T-cell (primary cell): ENCODE measurements at regions not wholly inside any gene's neighbourhood (a gene's known extent, or its start where the extent isn't known, plus 50 kb on each side); places are given as distances from the start of the nearest gene placed in this dataset.
"Not testable (repeated sequence)": the region's sequence is repeated elsewhere in the genome, so short reads cannot be mapped to it uniquely, and the experiment has no call there.

Experiments used
- ATAC-seq, 4 experiments: fragments of 200-7000 bp in 3 of 4; fragments of 150-1000 bp in 1 of 4; cut with Tn5 transposase; replicated peaks in 1 of 4; 1 replicate in 3 of 4; 2 replicates in 1 of 4; pipeline ENCODE4 v1.10.0; 2021; ENCODE audit warnings: moderate library complexity in 3 of 4, mild to moderate bottlenecking in 2 of 4, moderate number of reproducible peaks in 1 of 4
- CTCF ChIA-PET, 2 donors: fragments of 300-600 bp; sonication (Branson Sonifier 250); formaldehyde crosslinking; loops; one replicate each; lab custom pipeline; 2022; ENCODE audit warnings: antibody characterized with exemption in 2 of 2; lab: Charles Lee
- POLR2A ChIA-PET, 2 donors: fragments of 300-600 bp; sonication (Branson Sonifier 250); formaldehyde crosslinking; loops; one replicate each; lab custom pipeline; 2022; ENCODE audit warnings: antibody characterized with exemption in 2 of 2; lab: Charles Lee
- DNase-seq, 35 experiments: peaks; one replicate each; pipeline versions ENCODE4 v3.0.0 to v3.0.0-alpha.2; 2013 to 2023
- H3K27ac ChIP-seq: one replicate; pipeline ENCODE4 v1.5.1; 2013; ENCODE audit warnings: low read length
- H3K27me3 ChIP-seq, 2 experiments: replicated peaks in 1 of 2; 1 replicate in 1 of 2; 2 replicates in 1 of 2; pipeline versions ENCODE4 v1.6.1 to v1.7.0; 2013; ENCODE audit warnings: low read length in 1 of 2, mixed read lengths in 1 of 2; ENCODE audit not compliant: control insufficient read depth in 2 of 2, insufficient read depth in 2 of 2; ENCODE audit errors: extremely low read depth in 1 of 2
- H3K36me3 ChIP-seq, 2 donors: 1 replicate in 1 of 2; 2 replicates in 1 of 2; pipeline versions ENCODE4 v1.6.1 to v1.7.0; 2013; ENCODE audit warnings: low read length in 1 of 2; ENCODE audit not compliant: control insufficient read depth in 2 of 2, insufficient read depth in 1 of 2; ENCODE audit errors: extremely low read depth in 1 of 2
- H3K4me1 ChIP-seq, 2 experiments: 1 replicate in 1 of 2; 2 replicates in 1 of 2; pipeline versions ENCODE4 v1.6.1 to v1.7.0; 2013; ENCODE audit warnings: low read length in 2 of 2, mixed read lengths in 1 of 2; ENCODE audit not compliant: insufficient read depth in 2 of 2, control insufficient read depth in 1 of 2; ENCODE audit errors: extremely low read depth in 1 of 2
- H3K4me3 ChIP-seq, 2 donors: 1 replicate in 1 of 2; 2 replicates in 1 of 2; pipeline versions ENCODE4 v1.5.1 to v1.7.0; 2013; ENCODE audit warnings: mild to moderate bottlenecking in 2 of 2, low read length in 1 of 2, moderate library complexity in 1 of 2; ENCODE audit not compliant: control insufficient read depth in 1 of 2; ENCODE audit errors: extremely low read depth in 1 of 2
- H3K9me3 ChIP-seq: 2 replicates; pipeline ENCODE4 v1.7.0; 2013
- H3K27ac Mint-ChIP-seq, 2 donors: one replicate each; pipeline ENCODE4 v1.8.0; 2020 to 2021; ENCODE audit warnings: mild to moderate bottlenecking in 2 of 2, mixed read lengths in 2 of 2
- H3K27me3 Mint-ChIP-seq, 2 donors: one replicate each; pipeline ENCODE4 v1.8.0; 2021 to 2022; ENCODE audit warnings: mixed read lengths in 2 of 2
- H3K36me3 Mint-ChIP-seq: one replicate; pipeline ENCODE4 v1.8.0; 2021; ENCODE audit warnings: mixed read lengths
- H3K4me1 Mint-ChIP-seq, 3 donors: one replicate each; pipeline ENCODE4 v1.8.0; 2020 to 2022; ENCODE audit warnings: mixed read lengths in 3 of 3, mild to moderate bottlenecking in 1 of 3
- H3K4me3 Mint-ChIP-seq, 3 donors: one replicate each; pipeline ENCODE4 v1.8.0; 2020 to 2022; ENCODE audit warnings: mild to moderate bottlenecking in 3 of 3, mixed read lengths in 3 of 3, moderate library complexity in 3 of 3
- H3K9me3 Mint-ChIP-seq, 3 donors: one replicate each; pipeline ENCODE4 v1.8.0; 2020 to 2022; ENCODE audit warnings: mixed read lengths in 3 of 3
- WGBS: methylation state at CpG from one replicate; pipeline ENCODE4 v1.1.5; 2013; ENCODE audit warnings: missing lambda C conversion rate; ENCODE audit not compliant: insufficient coverage; 5-methylcytosine and 5-hydroxymethylcytosine counted together

DNA sequence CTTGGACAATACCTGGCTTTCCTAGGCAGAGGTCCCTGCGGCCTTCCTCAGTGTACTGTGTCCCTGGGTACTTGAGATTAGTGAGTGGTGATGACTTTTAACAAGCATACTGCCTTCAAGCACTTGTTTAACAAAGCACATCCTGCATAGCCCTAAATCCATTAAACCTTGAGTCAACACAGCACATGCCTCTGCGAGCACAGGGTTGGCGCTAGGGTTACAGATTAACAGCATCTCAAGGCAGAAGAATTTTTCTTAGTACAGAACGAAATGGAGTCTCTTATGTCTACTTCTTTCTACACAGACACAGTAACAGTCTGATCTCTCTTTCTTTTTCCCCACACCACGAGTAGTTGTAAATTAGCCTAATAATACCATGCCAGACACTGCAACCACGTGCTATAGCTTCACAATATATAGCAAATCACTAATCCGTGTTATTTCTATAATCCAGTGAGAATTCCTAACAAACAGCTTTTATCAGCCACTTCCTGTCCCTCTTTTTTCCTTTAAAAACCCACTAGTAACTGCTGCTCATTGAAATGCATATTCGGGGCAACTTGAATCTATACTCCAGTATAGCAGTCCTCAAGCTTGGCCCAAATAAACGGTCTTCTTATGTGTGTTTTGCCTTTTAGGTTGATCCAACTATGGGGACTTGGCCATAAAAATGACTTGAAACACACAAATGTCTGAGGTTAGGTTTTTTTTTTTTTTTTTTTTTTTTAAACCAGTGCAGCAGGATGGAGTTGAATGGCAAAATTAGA is 102.9 kb upstream of the MTLN start:
- POLR2A ChIA-PET, H3K27me3 Mint-ChIP-seq: not testable (repeated sequence)

DNA sequence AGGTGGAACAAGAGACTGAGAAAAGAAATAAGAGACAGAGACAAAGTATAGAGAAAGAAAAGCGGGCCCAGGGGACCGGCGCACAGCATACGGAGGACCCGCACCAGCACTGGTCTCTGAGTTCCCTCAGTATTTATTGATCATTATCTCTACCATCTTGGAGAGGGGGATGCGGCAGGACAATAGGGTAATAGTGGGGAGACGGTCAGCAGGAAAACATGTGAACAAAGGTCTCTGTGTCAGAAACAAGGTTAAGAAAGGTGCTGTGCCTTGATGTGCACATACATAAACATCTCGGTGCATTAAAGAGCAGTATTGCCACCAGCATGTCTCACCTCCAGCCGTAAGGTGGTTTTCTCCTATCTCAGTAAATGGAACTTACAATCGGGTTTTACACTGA is 102.1 kb upstream of the MTLN start:
- no CpG with 5 or more reads among the region's 10 CpGs for WGBS
- ATAC-seq, H3K36me3 ChIP-seq, POLR2A ChIA-PET, H3K4me3 ChIP-seq, H3K27me3 Mint-ChIP-seq, H3K4me1 ChIP-seq, H3K27ac Mint-ChIP-seq, H3K4me3 Mint-ChIP-seq, H3K9me3 Mint-ChIP-seq, CTCF ChIA-PET, H3K36me3 Mint-ChIP-seq, DNase-seq, H3K4me1 Mint-ChIP-seq, H3K27me3 ChIP-seq, H3K9me3 ChIP-seq, H3K27ac ChIP-seq: not testable (repeated sequence)

More for the DNA sequence above, 102.9 kb upstream of the MTLN start:
- H3K27ac Mint-ChIP-seq, ATAC-seq, H3K36me3 Mint-ChIP-seq, H3K9me3 Mint-ChIP-seq, H3K4me1 Mint-ChIP-seq, H3K4me1 ChIP-seq, H3K9me3 ChIP-seq, H3K4me3 Mint-ChIP-seq, H3K27me3 ChIP-seq, H3K36me3 ChIP-seq, H3K4me3 ChIP-seq, CTCF ChIA-PET, DNase-seq, H3K27ac ChIP-seq: not testable (repeated sequence)
- WGBS: no CpG with 5 or more reads among the region's 9 CpGs

DNA sequence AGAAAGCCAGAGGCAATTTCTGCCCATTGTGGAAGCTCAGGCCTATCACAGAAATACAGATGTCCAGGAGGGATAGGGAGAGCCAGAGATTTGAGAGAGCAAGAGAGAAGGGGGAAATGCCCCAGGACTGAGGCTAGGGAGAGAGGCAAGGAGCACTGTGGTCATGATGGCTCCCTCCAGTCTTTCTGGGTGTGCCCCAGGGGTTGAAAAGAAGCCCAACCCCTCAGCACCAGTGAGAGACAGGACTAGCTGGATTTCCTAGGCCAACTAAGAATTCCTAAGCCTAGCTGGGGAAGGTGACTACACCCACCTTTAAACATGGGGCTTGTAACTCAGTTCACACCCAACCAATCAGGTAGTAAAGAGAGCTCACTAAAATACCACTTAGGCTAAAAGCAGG is 100.7 kb upstream of the MTLN start:
- CTCF ChIA-PET, POLR2A ChIA-PET, DNase-seq, H3K27me3 ChIP-seq, H3K4me3 ChIP-seq, H3K4me3 Mint-ChIP-seq, H3K4me1 Mint-ChIP-seq, ATAC-seq, H3K9me3 ChIP-seq, H3K27me3 Mint-ChIP-seq, H3K9me3 Mint-ChIP-seq, H3K36me3 Mint-ChIP-seq, H3K27ac ChIP-seq, H3K36me3 ChIP-seq, H3K4me1 ChIP-seq, H3K27ac Mint-ChIP-seq: not testable (repeated sequence)

DNA sequence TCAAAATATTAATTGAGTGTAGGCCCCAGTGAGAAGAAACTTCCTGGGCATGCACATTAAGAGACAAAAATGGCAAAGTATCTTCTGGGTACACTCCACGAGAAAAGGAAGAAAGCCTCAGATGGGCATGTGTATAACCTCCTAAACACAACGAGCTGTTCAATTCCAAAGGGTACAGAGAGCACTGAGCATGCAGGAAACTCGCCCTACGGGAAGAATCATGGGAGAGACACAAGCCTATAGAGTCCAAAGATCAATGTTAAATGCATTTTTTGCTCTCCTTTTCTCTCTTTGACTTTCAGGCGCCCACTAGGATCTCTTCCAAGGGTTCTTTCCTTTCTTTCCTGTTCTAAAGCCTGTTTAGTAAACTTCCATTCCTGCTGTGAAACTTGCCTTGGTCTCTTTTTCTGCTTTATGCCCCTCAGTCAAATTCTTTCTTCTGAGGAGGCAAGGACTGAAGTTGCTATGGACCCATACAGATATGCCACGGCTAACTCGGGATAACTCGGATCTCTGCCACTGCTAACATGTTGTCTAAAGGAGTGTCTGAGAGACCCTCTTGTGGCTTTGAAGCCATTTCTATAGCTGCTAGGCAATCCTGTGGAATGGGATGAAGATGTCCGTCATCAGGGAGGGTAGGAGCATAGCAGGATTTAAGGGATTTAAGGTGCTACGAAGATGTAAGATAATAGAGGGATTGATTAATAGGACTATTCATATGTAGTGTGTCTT is 99.5 kb upstream of the MTLN start:
- H3K4me3 ChIP-seq, H3K27ac ChIP-seq, POLR2A ChIA-PET, ATAC-seq, H3K4me3 Mint-ChIP-seq, H3K9me3 ChIP-seq, H3K27me3 ChIP-seq, CTCF ChIA-PET, H3K27ac Mint-ChIP-seq, H3K9me3 Mint-ChIP-seq, H3K4me1 Mint-ChIP-seq, DNase-seq, H3K27me3 Mint-ChIP-seq, H3K36me3 Mint-ChIP-seq, H3K4me1 ChIP-seq, H3K36me3 ChIP-seq: not testable (repeated sequence)
- WGBS: no CpG with 5 or more reads among the region's 10 CpGs

DNA sequence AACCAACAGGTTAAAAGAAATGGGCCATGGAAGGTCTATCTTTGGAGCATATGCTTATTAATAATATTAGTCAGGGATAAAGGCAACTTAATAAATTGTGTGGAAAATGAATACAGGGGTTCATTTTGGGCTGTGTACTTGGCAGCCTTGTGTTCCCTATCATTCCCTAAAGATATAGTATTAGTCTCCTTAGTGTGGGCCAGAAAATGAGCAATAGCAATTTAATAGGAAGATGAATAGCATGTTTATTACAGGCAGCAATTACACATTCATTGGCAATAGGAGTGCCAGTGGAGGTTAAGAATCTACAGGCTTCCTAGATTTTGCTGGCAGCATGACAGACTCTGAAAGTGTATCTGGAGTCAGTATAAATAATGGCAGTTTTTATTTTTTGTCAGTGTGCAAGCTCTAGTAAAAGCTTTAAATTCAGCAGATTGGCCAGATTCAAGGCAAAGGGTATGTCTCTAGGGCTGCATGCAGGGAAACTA is 98.7 kb upstream of the MTLN start:
- H3K4me3 Mint-ChIP-seq, H3K27me3 ChIP-seq, POLR2A ChIA-PET, H3K9me3 ChIP-seq, H3K4me3 ChIP-seq, H3K4me1 ChIP-seq, H3K4me1 Mint-ChIP-seq, H3K36me3 ChIP-seq, H3K9me3 Mint-ChIP-seq, ATAC-seq, DNase-seq, H3K27ac Mint-ChIP-seq, H3K27me3 Mint-ChIP-seq, CTCF ChIA-PET, H3K27ac ChIP-seq, H3K36me3 Mint-ChIP-seq: not testable (repeated sequence)

DNA sequence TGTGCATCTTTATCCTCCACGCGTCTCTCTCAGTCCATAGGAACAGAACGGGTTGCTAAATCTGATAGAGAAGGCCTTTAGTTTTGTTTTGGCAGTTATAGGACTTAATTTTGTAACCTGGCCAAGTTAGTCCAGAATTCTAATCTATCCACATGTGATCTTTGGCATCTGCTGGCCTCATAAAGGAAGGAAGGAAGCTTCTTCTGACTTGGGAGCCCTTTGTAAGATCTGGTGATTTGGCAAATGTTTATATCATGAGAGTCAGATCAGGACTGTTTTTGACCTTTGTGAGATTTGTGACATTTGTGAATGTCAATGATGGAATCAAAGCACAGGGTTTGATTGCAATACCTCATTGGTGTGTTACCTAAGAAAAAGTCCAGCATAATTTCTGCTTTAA is 96.4 kb upstream of the MTLN start:
- H3K27ac ChIP-seq, H3K9me3 Mint-ChIP-seq, H3K4me3 Mint-ChIP-seq, CTCF ChIA-PET, H3K4me1 ChIP-seq, H3K9me3 ChIP-seq, H3K27me3 ChIP-seq, H3K27ac Mint-ChIP-seq, ATAC-seq, H3K27me3 Mint-ChIP-seq, POLR2A ChIA-PET, H3K36me3 Mint-ChIP-seq, H3K36me3 ChIP-seq, H3K4me1 Mint-ChIP-seq, H3K4me3 ChIP-seq, DNase-seq: not testable (repeated sequence)
- WGBS: no CpG with 5 or more reads among the region's 3 CpGs
